ENCODE measurements at regions not wholly inside any gene's neighbourhood (a gene's known extent, or its start where the extent isn't known, plus 50 kb on each side); places are given as distances from the start of the nearest gene placed in this dataset.

DNA sequence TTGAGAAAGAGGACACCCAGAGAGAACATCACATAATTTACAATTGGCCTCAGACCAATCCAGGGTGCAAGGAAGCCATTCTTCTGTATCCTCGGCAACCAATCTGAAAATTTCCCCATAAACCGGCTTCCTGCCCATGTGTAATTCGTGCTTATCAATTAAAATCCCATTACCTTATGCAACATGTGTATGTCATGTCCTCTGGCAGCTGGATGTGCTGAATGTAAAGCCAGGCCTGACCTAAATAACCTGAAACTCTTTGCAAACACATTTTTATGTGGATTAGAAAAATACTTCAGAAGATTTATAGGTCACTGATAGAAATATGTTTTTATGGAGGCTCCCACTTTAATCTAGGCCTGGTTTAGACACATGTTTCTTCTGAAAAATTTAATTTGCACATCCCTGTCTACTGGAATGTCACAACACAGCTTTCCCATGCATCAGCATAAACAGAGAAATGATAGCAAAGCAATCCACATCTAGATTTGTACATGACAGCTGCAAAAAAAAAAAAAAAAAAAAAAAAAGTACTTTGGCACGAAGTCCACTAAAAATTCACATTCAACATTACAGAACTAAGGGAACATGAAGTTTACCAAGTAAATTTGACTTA is 69.4 kb upstream of the SAMSN1 start:
- H3K23me2 ChIP-seq (ENCODE audit: insufficient read length, low read depth, low read length, poor library complexity, severe bottlenecking) = no peaks in the 10 kb centered on the region
- H3K4me1 ChIP-seq (ENCODE audit: insufficient read depth, low read length) = peaks cover 9% of the 10 kb centered on the region; the same call in 1 of the 2 replicates
- H2BK15ac ChIP-seq (ENCODE audit: low read depth, low read length) = no peak overlapping the region
- H3K23ac ChIP-seq (ENCODE audit: insufficient read length, low read depth, low read length) = no peak overlapping the region
- no peak overlapping the region for H2BK20ac ChIP-seq (ENCODE audit: low read depth, low read length, poor library complexity, severe bottlenecking)
- H3K56ac ChIP-seq (ENCODE audit: insufficient read length, low read depth, low read length) = no peak overlapping the region
- DNase-seq = no peak
- no peaks in the 10 kb centered on the region for H3K27me3 Mint-ChIP-seq (ENCODE audit: low read depth)
- H3T11ph ChIP-seq (ENCODE audit: low read length) = no peak overlapping the region
- H4K20me1 ChIP-seq (ENCODE audit: control insufficient read depth, insufficient read depth, insufficient read length) = no peaks in the 10 kb centered on the region
- no peak overlapping the region for H4K91ac ChIP-seq (ENCODE audit: insufficient read length, low read depth, low read length)
- H3K27ac Mint-ChIP-seq = peak overlapping the region; percentile 68 to 98 (median 87); a peak in 6 of 7 replicates
- no peak overlapping the region for H2BK120ac ChIP-seq (ENCODE audit: low read depth, low read length, poor library complexity, severe bottlenecking)
- peaks cover 13 to 20% of the 10 kb centered on the region in 2 experiments for H3K9me3 Mint-ChIP-seq
- H3K36me3 Mint-ChIP-seq (ENCODE audit: insufficient read depth in 1 of 3, low read depth in 3 of 3) = peaks cover 17 to 27% (median 18%) of the 10 kb centered on the region in 3 experiments
- H3K79me2 ChIP-seq (ENCODE audit: insufficient read depth, low read length) = no peaks in the 10 kb centered on the region
- no peak overlapping the region for H4K5ac ChIP-seq (ENCODE audit: insufficient read length, low read depth, low read length)
- H3K9me3 ChIP-seq (ENCODE audit: control insufficient read depth, low read depth, low read length) = peaks cover 6% of the 10 kb centered on the region
- H3K18ac ChIP-seq (ENCODE audit: insufficient read length, low read depth, low read length) = no peak overlapping the region
- no CpG with 5 or more reads among the region's 4 CpGs for WGBS (ENCODE audit: extremely low coverage, insufficient read length, low lambda C conversion rate)
- H3K9ac ChIP-seq (ENCODE audit: extremely low read depth, insufficient read length, low read length) = no peak overlapping the region
- no peak overlapping the region for H3K14ac ChIP-seq (ENCODE audit: insufficient read depth, low read length)
- H3K4ac ChIP-seq (ENCODE audit: low read depth, low read length) = no peak overlapping the region
- H3K79me1 ChIP-seq (ENCODE audit: insufficient read depth, low read depth, low read length, poor library complexity, severe bottlenecking) = no peaks in the 10 kb centered on the region
- TF ChIP-seq, protein P1, sequence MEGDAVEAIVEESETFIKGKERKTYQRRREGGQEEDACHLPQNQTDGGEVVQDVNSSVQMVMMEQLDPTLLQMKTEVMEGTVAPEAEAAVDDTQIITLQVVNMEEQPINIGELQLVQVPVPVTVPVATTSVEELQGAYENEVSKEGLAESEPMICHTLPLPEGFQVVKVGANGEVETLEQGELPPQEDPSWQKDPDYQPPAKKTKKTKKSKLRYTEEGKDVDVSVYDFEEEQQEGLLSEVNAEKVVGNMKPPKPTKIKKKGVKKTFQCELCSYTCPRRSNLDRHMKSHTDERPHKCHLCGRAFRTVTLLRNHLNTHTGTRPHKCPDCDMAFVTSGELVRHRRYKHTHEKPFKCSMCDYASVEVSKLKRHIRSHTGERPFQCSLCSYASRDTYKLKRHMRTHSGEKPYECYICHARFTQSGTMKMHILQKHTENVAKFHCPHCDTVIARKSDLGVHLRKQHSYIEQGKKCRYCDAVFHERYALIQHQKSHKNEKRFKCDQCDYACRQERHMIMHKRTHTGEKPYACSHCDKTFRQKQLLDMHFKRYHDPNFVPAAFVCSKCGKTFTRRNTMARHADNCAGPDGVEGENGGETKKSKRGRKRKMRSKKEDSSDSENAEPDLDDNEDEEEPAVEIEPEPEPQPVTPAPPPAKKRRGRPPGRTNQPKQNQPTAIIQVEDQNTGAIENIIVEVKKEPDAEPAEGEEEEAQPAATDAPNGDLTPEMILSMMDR (conservative IDR thresholded peaks at IDR 0.05) = no peak
- H3K4me2 ChIP-seq (ENCODE audit: insufficient read depth, insufficient read length, low read length) = peak overlapping the region; percentile 26
- H4K8ac ChIP-seq (replicated peaks; ENCODE audit: insufficient read length, low read depth, low read length) = no peak overlapping the region
- H3K4me3 Mint-ChIP-seq = no peak overlapping the region; a peak in 1 of 5 replicates
- no peak overlapping the region for H2AK5ac ChIP-seq (ENCODE audit: insufficient read length, low read length)
- H2BK12ac ChIP-seq (ENCODE audit: insufficient read length, low read depth, low read length) = no peak overlapping the region
- peak overlapping the region; percentile 99 for H3K27ac ChIP-seq (ENCODE audit: insufficient read length, low read depth, low read length)
- peaks cover 72 to 80% of the 10 kb centered on the region in 2 experiments for H3K4me1 Mint-ChIP-seq
- H3K27me3 ChIP-seq (ENCODE audit: insufficient read depth, low read length) = no peaks in the 10 kb centered on the region
- no peak overlapping the region for H2BK5ac ChIP-seq (ENCODE audit: insufficient read length, low read length)
- no peak overlapping the region for H2AFZ ChIP-seq (ENCODE audit: low read length)

Data from H9 (cell line).